Occipital lobe (tissue), 1 donor: ENCODE measurements at regions not wholly inside any gene's neighbourhood (a gene's known extent, or its start where the extent isn't known, plus 50 kb on each side); places are given as distances from the start of the nearest gene placed in this dataset.

Source experiments
- DNase-seq: peaks from one replicate; lab custom pipeline; 2025; lab: John Stamatoyannopoulos, UW

DNA sequence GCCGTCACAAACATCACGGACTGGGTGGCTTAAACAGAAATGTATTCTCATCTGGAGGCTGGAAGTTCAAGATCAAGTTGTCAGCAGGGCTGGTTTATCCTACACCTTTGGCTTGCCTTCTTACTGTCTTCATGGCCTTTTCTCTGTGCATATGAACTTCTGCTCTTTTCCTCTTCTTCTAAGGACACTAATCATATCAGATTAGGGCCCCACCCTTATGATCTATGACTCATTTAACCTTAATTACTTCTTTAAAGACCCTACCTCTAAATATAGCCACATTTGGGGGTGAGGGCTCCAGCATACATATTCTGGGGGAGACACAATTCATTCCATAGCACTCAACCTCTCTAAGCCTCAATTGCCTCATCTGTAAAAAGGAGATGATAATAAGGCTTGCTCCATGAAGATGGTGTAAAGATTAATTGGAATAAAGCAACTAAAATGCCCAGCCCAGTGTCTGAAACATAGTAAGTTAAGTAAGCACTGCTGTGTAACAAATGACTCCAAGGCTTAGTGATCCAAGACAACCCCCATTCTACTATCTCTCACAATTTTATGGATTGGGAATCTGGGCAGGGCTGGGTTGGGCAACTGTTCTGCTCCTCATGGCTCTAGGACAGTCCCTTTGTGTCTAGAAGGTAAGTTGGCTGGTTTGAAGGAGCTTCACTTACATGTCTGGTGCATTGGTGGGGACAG lies 119.8 kb downstream of the BANF2 start:
- no peak for DNase-seq

- DNase-seq = no peak
Measured at GRCh38 chr20:17818187-17818586, 118.4 kb downstream of the BANF2 start.

DNA sequence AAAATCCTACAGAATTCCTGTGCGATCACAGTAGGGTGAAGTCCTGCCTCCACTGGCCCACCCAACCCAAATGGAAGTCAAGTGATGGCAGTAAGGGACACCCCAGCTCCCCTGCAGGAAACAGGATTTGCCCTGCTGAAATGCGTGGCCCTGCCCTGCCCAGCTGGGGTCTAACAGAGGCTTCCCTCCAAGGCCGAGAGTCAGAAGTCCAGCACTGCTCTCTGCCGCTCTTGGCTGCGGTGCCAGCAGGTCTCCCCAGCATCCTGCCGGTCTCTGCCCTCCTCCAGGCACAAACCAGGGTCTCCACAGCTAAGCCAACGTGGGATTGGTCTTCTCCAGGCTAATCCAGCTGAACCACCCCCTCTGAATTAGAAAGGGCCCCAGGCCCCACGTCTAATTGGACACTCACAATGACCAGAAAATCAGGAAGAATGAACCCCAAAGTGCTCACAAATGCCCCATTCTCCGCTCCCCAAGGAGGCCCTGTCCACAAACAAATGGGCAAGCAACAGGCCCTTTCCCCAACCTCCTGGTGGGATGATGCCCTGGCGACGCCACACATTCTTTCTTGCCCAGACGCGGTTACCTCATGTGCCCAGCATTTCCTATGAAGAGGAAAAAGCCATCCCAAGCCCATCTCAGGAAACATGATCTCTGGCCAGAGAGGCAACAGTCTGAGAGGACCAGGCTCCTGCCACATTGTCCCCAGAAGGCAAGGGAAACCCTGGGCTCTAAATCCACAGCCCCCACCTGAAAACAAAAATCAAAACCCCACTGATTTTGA lies 117.2 kb downstream of the BANF2 start:
- DNase-seq = no peak

- DNase-seq = no peak
Measured at GRCh38 chr20:17811628-17811965, 111.8 kb downstream of the BANF2 start.

- no peak for DNase-seq
Measured at GRCh38 chr20:17810847-17811627, 111.3 kb downstream of the BANF2 start.

DNA sequence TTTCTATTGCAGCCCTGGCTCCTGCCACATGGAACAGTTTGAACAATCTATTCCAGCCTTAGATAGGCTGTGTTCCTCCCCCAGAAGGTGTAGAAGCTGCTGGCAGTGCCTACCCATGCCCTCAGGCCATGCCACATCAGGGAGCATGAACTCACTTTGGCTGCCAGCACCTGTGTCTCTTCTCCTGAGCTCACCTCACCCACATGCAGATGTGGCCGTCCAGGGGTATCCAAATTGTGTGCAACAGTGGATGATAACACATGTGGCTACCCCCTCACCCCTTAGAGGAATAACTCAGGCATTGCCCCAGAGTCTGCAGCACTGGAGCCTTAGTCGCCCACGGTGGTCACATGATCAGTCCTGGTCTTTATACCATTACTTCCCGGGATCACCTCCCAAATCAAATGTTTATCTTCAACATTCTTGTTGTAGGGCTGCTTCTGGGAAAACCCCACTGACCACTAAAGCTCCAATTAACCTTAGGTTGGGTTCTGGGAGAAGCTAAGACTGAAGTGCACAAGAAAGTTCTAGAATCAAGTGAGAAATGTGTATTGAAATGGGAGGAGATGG lies 110.4 kb downstream of the BANF2 start:
- no peak for DNase-seq

GRCh38 chr20:17809362-17810061 lies 109.7 kb downstream of the BANF2 start:
- DNase-seq = no peak

DNA sequence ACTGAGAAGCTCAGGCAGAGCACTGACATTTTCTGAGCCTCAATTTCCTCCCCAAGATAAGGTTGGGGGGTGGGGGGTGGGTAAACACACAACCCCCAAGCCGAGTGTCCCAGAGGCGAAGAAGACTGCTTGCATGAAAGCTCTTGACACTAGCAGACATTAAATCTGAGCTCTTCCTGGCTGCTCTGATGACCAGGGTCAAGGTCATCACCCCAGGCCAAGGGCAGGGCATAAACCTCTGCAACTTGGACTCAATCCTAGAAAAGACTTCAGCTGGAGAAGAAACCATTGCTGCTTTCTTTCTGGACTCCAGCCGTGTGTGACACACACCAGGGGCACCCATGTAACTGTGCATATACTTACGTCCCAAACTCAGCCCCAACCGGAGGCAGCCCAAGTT lies 109.0 kb downstream of the BANF2 start:
- no peak for DNase-seq

GRCh38 chr20:17808357-17808756 lies 108.6 kb downstream of the BANF2 start:
- no peak for DNase-seq

DNA sequence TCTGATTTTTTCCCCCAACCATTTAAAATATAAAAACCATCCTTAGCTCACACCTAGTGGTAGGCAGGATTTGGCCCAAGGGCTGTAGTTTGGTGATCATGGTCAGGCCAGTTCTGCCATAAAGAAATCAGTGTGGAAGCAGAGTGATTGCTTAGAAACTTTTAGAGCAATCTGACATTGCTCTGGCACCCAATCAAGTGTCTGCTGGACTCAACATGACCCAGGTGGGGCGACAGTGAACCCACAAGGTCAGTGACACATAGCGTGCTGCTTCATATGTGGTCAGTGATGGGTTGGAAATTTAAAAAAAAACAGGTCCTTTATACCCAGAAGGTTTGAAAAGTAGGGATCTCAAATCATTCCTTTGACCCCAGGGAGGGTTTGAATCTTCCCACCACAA lies 107.9 kb downstream of the BANF2 start:
- DNase-seq = no peak

DNA sequence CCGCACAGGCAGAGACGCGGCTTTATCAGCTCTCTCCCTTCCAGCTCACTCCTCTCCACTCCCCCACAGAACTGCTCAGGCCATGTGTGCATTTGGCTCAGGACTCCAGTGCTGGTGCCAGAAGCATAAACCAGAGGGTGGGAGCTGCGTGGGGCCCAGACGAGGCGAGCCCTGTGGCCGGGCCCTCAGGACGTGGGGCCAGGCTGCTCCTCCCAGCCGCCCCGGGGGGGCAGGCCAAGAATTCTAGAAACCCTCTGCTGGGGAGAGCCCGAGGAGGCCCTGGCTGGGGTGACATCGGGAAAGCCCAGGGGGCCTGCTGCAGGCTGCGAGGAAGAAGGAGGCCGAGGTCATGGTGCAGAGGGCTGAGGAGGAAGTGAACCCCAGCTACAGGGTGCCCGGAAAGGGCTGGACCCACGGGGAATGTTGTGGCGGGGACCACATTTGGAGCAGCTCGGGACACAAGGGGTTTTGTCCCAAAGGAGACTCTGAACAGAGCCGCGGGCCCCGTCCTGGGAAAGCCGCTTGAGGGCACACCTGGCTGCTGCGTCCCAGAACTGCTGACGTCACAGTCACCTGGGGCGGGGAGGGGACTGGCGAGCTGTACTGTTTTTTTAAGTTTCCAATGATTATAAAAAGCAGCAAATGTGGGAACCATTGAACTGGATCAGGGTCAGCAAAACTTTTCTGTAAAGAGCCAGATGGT lies 107.1 kb downstream of the BANF2 start:
- DNase-seq = no peak

GRCh38 chr20:17806107-17806506 lies 106.3 kb downstream of the BANF2 start:
- DNase-seq = no peak

DNA sequence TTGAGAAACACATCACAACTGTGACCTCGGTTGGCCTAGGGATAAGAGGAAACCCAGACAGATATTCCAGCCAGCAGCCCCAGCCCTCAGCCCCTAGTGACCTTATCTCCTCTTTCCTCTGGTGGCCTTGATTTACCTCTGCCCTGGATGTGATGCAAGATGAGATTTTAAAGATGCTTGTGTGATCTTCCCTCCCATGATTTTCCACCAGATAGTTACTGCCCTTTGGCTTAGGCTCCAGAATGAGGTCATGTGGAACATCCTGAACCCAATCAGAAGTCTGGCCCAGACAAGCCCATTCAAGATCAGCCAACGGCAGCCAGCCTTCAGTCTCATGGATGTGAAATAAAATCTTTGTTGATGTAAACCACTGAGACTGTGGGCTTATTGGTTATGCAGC lies 104.0 kb downstream of the BANF2 start:
- DNase-seq = no peak

GRCh38 chr20:17799575-17800227 lies 99.9 kb downstream of the BANF2 start:
- no peak for DNase-seq

- DNase-seq = no peak
Measured at GRCh38 chr20:17798601-17799000, 98.8 kb downstream of the BANF2 start.

GRCh38 chr20:17797579-17797978 lies 97.8 kb downstream of the BANF2 start:
- DNase-seq = no peak

- no peak for DNase-seq
Measured at GRCh38 chr20:17797161-17797560, 97.4 kb downstream of the BANF2 start.

DNA sequence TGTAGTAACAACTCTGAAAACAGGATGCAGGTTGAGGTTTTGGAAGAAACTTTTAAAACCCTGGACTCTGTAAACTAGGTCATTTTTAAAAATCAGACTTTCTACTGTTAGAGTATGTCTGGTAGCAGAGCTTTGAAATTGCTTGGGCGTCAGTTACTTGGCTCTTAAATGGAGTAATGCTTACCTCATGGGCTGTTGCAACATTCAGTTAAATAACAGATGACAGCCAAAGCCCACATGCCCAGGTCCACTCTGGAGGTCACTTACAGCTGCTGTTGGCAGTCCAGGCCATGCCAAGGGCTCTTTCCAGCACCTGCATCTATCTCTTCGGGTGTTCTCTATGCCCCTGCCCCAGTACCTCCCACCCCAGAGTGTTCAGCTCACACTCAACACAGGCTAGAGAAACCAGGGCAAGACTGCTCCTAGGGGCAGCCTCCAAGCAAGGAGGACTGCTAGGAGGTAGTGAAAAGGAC lies 96.4 kb downstream of the BANF2 start:
- DNase-seq = no peak

GRCh38 chr20:17795501-17796071 lies 95.8 kb downstream of the BANF2 start:
- no peak for DNase-seq

- DNase-seq = no peak
Measured at GRCh38 chr20:17795003-17795402, 95.2 kb downstream of the BANF2 start.
